Activated CD4-positive, alpha-beta T cell treated with anti-CD3 and anti-CD28 coated beads for 48 hours (primary cell): ENCODE measurements at regions not wholly inside any gene's neighbourhood (a gene's known extent, or its start where the extent isn't known, plus 50 kb on each side); places are given as distances from the start of the nearest gene placed in this dataset.
"Not testable (repeated sequence)": the region's sequence is repeated elsewhere in the genome, so short reads cannot be mapped to it uniquely, and the experiment has no call there.

Experiments used
- DNase-seq: peaks from one replicate; pipeline ENCODE4 v3.0.0-alpha.2; 2020

DNA sequence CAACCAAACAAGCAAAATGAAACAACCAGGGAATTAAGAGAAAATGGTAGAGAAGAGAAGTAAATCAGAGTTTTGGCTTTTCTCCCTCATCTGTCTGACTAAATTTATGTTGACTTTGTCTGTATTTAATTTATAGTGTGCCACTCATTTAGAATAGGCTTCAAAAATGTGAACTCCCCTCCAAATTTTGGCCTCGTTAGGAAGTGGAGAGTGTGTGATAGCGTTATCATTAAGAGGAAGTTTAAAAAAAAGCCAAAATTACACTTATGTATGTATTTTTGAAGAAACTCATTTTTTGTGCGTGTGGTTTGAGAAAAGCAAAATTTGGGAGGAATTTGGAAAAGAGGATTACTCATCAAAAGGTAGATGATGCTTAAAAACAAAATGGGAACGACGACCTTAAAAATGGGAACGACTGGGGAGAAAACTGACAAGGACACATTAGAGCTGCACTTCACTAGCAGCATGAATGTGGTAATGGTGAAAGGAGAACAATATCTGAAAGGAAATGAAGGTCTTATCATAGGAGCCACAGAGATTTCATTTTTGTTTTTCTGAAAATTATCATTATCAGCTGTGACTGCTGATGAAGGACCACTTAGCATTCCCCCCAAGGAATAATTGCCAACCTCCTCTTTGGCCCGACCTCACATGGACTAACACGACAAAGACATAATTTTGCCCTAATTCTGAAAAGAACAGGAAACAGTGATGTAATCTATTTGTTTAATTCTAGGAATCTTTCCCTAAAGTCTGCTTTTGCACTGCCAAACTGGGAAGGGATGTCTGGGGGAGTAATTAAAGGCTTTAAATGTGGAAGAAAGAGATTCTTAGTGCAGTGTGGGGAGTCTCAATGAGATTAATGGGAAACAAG, 163.2 kb upstream of the P2RY1 start:
- DNase-seq: no peak

DNA sequence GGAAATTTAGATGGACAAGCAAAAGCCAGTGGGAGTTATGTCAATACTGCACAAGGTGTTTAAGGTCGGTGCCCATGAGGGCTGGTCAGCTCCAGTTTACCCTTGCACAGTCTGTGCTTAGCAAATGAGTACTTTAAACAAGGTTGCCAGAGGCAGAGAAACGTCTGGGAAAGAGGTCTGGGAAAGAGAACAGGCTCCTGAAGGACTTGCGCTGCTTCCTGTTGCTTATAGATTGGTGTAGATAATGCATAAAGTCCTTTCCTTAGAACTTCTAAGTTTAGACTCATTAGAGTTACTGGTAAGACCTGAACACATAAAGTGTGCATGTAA, 162.6 kb upstream of the P2RY1 start:
- no peak for DNase-seq

DNA sequence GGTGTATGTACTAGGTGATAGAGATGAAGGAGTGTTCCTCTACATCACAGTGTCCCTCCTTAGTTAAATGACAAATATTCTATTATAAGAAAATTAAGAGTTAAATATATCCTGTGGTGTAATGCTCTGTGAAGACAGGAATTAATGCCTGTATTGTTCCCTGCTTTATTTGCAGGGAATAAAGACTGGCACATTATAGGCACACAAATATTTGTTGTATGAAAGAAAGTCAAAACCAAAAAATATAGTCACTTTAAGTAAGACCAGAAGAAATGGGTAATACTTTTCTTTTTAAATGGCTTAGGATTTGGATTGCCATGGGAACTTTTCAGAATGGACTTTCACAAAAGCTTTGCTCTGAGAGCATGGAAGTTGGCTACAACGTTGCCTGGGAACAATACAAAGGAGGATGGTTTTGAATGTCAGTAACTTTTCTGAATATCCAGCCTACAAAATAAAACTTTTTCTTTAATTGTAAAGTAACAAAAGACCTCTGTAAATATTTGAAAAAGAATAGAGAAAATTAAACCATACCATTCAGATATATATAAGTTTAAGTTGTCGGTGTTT, 158.0 kb upstream of the P2RY1 start:
- DNase-seq: no peak

DNA sequence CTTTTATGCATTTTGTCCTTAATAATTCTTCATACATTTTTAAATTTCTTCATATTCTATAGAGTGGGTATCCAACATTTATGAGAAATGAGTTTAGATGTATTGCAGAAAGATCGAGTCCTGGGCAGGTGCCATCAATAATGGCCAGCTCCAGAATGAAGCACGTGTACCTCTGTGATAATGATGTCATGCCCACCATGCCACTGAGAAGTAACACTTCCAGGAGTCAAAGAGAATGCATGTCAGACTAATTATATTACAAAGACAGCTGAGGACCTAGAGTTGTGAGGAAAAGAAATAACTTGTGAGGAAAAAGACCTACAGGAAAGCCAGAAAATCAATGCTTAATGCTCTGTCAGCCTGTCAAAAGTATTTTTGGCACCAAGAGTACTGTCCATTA, 157.4 kb upstream of the P2RY1 start:
- no peak for DNase-seq

- no peak for DNase-seq
Observed at GRCh38 chr3:152682477-152682876, 152.5 kb upstream of the P2RY1 start.

DNA sequence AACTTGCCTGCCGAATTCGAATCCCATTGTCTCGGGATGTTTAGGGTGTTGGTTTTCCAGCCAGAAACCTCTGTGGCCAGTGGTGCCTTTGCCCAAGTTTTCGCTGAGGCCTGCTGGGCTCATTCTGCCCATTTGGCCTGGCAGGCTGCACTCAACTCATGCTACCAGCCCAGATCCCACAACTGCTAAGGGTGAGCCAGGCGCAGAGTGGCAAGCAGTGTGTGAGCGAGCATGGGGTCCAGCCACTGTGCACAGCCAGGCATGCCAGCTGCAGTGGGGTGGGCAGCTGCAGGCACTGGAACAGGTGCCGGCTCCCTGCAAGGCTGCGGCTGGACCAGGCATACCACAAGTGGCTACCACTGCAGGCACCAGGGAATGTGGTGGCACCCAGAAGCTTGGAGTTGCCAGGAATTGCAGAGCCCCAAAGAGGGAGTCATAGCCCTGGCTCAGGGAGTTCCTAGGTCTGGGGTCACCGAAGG, 151.4 kb upstream of the P2RY1 start:
- no peak for DNase-seq

- no peak for DNase-seq
Observed at GRCh38 chr3:152684279-152684678, 150.7 kb upstream of the P2RY1 start.

- no peak for DNase-seq
Observed at GRCh38 chr3:152688313-152688712, 146.6 kb upstream of the P2RY1 start.

DNA sequence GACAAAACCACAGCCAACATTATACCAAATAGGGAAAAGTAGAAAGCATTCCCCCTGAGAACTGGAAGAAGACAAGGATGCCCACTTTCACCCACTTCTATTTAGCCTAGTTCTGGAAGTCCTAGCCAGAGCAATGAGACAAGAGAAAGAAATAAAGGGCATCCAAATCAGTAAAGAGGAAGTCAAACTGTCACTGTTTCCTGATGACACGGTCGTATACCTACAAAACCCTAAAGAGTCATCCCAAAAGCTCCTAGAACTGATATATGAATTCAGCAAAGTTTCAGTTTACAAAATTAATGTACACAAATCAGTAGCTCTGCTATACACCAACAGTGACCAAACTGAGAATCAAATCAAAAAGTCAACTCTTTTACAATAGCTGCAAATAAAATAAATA, 142.6 kb upstream of the P2RY1 start:
- not testable (repeated sequence) for DNase-seq

- not testable (repeated sequence) for DNase-seq
Observed at GRCh38 chr3:152693521-152694250, 141.2 kb upstream of the P2RY1 start.

- no peak for DNase-seq
Observed at GRCh38 chr3:152695840-152696239, 139.1 kb upstream of the P2RY1 start.

- DNase-seq: no peak
Observed at GRCh38 chr3:152696962-152697361, 138.0 kb upstream of the P2RY1 start.

- DNase-seq: no peak
Observed at GRCh38 chr3:152703245-152703890, 131.6 kb upstream of the P2RY1 start.

- no peak for DNase-seq
Observed at GRCh38 chr3:152706991-152707713, 127.8 kb upstream of the P2RY1 start.

DNA sequence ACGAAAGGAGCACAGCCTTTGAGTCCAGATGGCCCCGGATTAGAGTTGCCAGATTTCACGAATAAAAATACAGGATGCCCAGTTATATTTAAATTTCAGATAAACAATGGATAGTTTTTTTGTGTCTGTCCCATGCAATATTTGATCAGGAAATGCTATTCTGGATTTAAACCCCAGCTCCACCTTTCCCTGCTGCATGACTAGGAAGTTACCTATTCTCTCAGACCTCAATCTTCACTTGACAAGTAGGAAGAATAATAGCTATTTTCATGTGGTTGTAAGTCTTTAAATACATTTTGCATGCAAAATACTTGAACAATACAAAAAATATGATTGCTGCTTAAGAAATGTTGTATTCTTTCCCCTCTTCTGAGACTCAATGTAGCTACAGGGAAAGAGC, 125.3 kb upstream of the P2RY1 start:
- no peak for DNase-seq

DNA sequence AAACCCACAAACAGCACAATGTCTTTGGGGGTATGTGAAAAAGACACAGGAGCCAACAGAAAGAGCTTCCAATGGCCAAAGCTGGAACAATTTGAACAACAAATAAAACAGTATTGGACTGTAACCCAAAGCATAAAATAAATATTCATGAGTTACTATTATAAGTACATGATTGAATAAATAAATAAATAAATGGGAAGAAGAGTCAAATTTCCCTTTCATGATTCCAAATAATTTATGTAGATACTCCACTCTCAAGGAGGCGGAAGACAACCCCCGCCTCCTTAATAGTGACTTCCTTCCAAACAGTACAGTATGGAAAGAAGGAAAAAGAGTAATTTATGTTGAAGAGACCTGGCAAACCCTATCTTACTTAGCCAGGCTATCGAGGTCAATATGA, 124.4 kb upstream of the P2RY1 start:
- DNase-seq: no peak

- no peak for DNase-seq
Observed at GRCh38 chr3:152713989-152714388, 120.9 kb upstream of the P2RY1 start.

DNA sequence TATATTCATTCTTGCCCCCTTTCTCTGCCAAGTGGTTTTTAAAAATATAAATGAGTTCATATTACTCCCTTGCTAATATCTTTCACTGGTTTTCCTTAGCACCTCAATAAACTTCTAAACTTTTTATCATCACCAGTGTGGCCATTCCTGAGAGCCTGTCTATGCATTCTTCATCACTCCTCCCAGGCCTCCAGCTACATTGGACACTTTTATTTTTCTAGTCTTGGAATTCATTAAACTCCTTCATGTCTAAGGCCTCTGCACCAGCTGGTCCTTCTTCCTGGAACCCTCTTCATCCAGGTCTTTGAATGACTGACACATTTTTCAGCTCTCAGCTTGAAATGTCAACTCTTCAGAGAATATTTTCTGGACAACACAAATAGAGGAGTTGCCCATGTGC, 120.4 kb upstream of the P2RY1 start:
- no peak for DNase-seq

DNA sequence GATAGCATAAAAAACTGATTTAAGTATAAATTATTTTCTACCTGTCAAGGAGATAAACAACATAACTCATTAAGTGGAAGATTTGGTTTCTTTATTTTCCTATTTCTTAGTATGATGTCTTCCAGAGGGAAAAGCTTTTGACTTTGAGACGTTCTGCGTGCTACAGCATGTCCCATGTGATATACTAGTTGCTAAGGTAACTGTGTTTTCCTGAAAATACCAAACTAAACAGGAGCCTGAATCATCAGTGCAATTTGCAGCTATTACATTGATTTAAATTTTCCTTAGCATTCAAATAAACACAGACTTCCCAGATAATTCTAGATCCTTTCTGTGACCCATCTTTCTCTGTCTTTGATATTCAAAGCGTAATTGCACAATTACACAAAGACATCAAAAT, 117.7 kb upstream of the P2RY1 start:
- no peak for DNase-seq

- no peak for DNase-seq
Observed at GRCh38 chr3:152718810-152719209, 116.1 kb upstream of the P2RY1 start.

GRCh38 chr3:152719264-152719663, 115.7 kb upstream of the P2RY1 start:
- DNase-seq: no peak

DNA sequence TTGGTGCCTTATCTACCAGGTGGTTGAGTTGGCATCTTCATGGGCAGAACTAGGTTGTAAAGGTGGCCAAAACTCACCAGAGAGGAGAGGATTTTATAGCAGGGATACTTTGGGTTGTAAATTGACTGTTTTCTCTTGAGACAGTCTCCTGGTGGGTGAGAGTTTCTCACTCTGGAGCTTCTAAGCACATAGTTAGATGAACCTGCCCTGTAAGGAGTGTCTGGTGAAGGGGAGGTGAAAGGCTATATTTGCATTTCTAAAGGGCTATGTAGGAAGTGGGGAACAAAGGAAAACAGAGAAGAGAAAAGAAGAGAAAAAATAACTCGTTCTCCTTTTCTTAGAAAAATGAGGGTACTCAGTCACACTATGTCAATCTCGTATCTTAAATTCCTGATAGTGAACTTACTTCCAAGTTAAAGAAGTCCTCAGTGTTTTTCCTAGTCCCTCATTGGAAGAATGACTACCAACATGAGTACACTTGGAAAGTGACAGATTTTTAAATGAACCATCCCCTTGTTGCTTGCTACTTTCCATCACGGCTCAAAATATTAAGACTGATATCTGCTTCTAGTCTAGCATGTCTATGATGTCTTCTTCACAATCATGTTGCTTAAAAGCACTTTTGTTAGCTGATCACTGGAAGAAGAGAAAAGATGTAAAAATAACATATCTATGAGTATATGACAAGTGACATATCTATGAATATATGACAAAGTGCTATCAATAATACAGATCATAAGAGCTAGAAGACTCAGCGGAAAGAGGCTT, 113.8 kb upstream of the P2RY1 start:
- DNase-seq: no peak
